Vagina (tissue), 2 donors: ENCODE measurements at regions not wholly inside any gene's neighbourhood (a gene's known extent, or its start where the extent isn't known, plus 50 kb on each side); places are given as distances from the start of the nearest gene placed in this dataset.

ENCODE experiments used
- DNase-seq, 2 donors: peaks; one replicate each; pipeline ENCODE4 v3.0.0-alpha.2; 2017; ENCODE audit errors: extremely low spot score in 2 of 2
- H3K27ac ChIP-seq: fragments of 200-600 bp; sonication (generic); one replicate; pipeline ENCODE4 v1.5.1; 2019
- H3K27me3 ChIP-seq: fragments of 200-600 bp; sonication (generic); one replicate; pipeline ENCODE4 v1.5.1; 2019
- H3K36me3 ChIP-seq, 2 donors: fragments of 200-600 bp; sonication (generic); one replicate each; pipeline ENCODE4 v1.5.1; 2017 to 2019
- H3K4me1 ChIP-seq: fragments of 200-600 bp; sonication (generic); one replicate; pipeline ENCODE4 v1.5.1; 2019
- H3K4me3 ChIP-seq, 2 donors: fragments of 200-600 bp; sonication (generic); 1 replicate in 1 of 2; 2 replicates in 1 of 2; pipeline ENCODE4 v1.5.1; 2016 to 2019
- H3K9me3 ChIP-seq: fragments of 200-600 bp; sonication (generic); one replicate; pipeline ENCODE4 v1.5.1; 2019
- CTCF ChIP-seq, 3 experiments: fragments of 450-650 bp in 2 of 3; fragments of 200-600 bp in 1 of 3; sonication (generic) in 1 of 3; IDR thresholded peaks; one replicate each; pipeline ENCODE4 v1.5.1; 2017 to 2019; ENCODE audit warnings: antibody characterized with exemption in 3 of 3, mild to moderate bottlenecking in 2 of 3, moderate library complexity in 2 of 3
- POLR2A ChIP-seq, 2 donors: fragments of 450-650 bp; IDR thresholded peaks; one replicate each; pipeline ENCODE4 v1.6.1; 2017; ENCODE audit warnings: antibody characterized with exemption in 2 of 2, mild to moderate bottlenecking in 2 of 2, moderate library complexity in 2 of 2
- POLR2AphosphoS5 ChIP-seq, 2 donors: sonication (generic); formaldehyde crosslinking; IDR thresholded peaks; one replicate each; pipeline ENCODE4 v1.9.0; 2017; ENCODE audit warnings: antibody characterized with exemption in 2 of 2, mild to moderate bottlenecking in 2 of 2, low read depth in 1 of 2; ENCODE audit not compliant: insufficient read depth in 1 of 2
- intact Hi-C: fragments of 100-400 bp; cut with DNase I; formaldehyde crosslinking; loops from one replicate; pipeline ENCODE4 v1.15.1; 2023

GRCh38 chr1:219560856-219561255 lies 52.0 kb downstream of the ZC3H11B start:
- intact Hi-C loops: loop anchor here (10.0 kb wide), 1 partner anchor 1236 kb away; no protein-coding TSS in a partner anchor
- H3K4me3 ChIP-seq: no peak overlapping the region
- TF ChIP-seq POLR2AphosphoS5 (IDR thresholded peaks at IDR 0.05; ENCODE audit: insufficient read depth in 1 of 2, low read depth in 1 of 2) (no peak), POLR2A (IDR thresholded peaks at IDR 0.05) (no peak), CTCF (IDR thresholded peaks at IDR 0.05) (no peak)
- H3K9me3 ChIP-seq: no peaks in the 10 kb centered on the region
- H3K27me3 ChIP-seq: no peaks in the 10 kb centered on the region
- no peaks in the 10 kb centered on the region for H3K36me3 ChIP-seq
- H3K4me1 ChIP-seq: no peaks in the 10 kb centered on the region
- H3K27ac ChIP-seq: no peak overlapping the region
- DNase-seq: no peak

- peaks cover 9% of the 10 kb centered on the region for H3K4me1 ChIP-seq
Observed at GRCh38 chr1:219559899-219560298, 53.0 kb downstream of the ZC3H11B start.

GRCh38 chr1:219555806-219556205 lies 57.1 kb downstream of the ZC3H11B start:
- no peak overlapping the region for H3K4me3 ChIP-seq
- no peaks in the 10 kb centered on the region for H3K27me3 ChIP-seq
- no peaks in the 10 kb centered on the region for H3K9me3 ChIP-seq
- no peak for TF ChIP-seq CTCF (IDR thresholded peaks at IDR 0.05)
- TF ChIP-seq POLR2AphosphoS5 (IDR thresholded peaks at IDR 0.05; ENCODE audit: insufficient read depth in 1 of 2, low read depth in 1 of 2): no peak
- no peak for TF ChIP-seq POLR2A (IDR thresholded peaks at IDR 0.05)
- DNase-seq: no peak
- intact Hi-C loops: no loop called here
- no peaks in the 10 kb centered on the region for H3K36me3 ChIP-seq
- H3K27ac ChIP-seq: peak overlapping the region; percentile 24
- H3K4me1 ChIP-seq: peaks cover 10% of the 10 kb centered on the region

More at GRCh38 chr1:219559899-219560298, 53.0 kb downstream of the ZC3H11B start:
- Histone ChIP-seq H3K36me3 (no peaks in the 10 kb centered on the region), H3K27me3 (no peaks in the 10 kb centered on the region), H3K4me3 (no peak overlapping the region), H3K27ac (no peak overlapping the region), H3K9me3 (no peaks in the 10 kb centered on the region)
- no peak for DNase-seq
- no peak for TF ChIP-seq POLR2AphosphoS5 (IDR thresholded peaks at IDR 0.05; ENCODE audit: insufficient read depth in 1 of 2, low read depth in 1 of 2)
- no peak for TF ChIP-seq POLR2A (IDR thresholded peaks at IDR 0.05)
- TF ChIP-seq CTCF (IDR thresholded peaks at IDR 0.05): no peak
- intact Hi-C loops: loop anchor here (10.0 kb wide), 1 partner anchor 1235 kb away; no protein-coding TSS in a partner anchor

GRCh38 chr1:219555031-219555692 lies 57.7 kb downstream of the ZC3H11B start:
- Histone ChIP-seq H3K9me3 (no peaks in the 10 kb centered on the region), H3K36me3 (no peaks in the 10 kb centered on the region), H3K4me1 (peaks cover 10% of the 10 kb centered on the region), H3K27ac (peak overlapping the region; percentile 24), H3K27me3 (no peaks in the 10 kb centered on the region), H3K4me3 (no peak overlapping the region)
- intact Hi-C loops: no loop called here
- no peak for DNase-seq
- TF ChIP-seq CTCF (IDR thresholded peaks at IDR 0.05): no peak
- no peak for TF ChIP-seq POLR2A (IDR thresholded peaks at IDR 0.05)
- TF ChIP-seq POLR2AphosphoS5 (IDR thresholded peaks at IDR 0.05; ENCODE audit: insufficient read depth in 1 of 2, low read depth in 1 of 2): no peak

GRCh38 chr1:219553934-219554502 lies 58.9 kb downstream of the ZC3H11B start:
- intact Hi-C loops: no loop called here
- no peak for DNase-seq
- no peak for TF ChIP-seq POLR2A (IDR thresholded peaks at IDR 0.05)
- no peak for TF ChIP-seq CTCF (IDR thresholded peaks at IDR 0.05)
- no peak for TF ChIP-seq POLR2AphosphoS5 (IDR thresholded peaks at IDR 0.05; ENCODE audit: insufficient read depth in 1 of 2, low read depth in 1 of 2)

More at GRCh38 chr1:219553934-219554502, 58.9 kb downstream of the ZC3H11B start:
- Histone ChIP-seq H3K27me3 (no peaks in the 10 kb centered on the region), H3K4me1 (peaks cover 18% of the 10 kb centered on the region), H3K36me3 (no peaks in the 10 kb centered on the region), H3K27ac (no peak overlapping the region), H3K9me3 (no peaks in the 10 kb centered on the region), H3K4me3 (no peak overlapping the region)
